ENCODE measurements at regions not wholly inside any gene's neighbourhood (a gene's known extent, or its start where the extent isn't known, plus 50 kb on each side); places are given as distances from the start of the nearest gene placed in this dataset.
"Not testable (repeated sequence)": the region's sequence is repeated elsewhere in the genome, so short reads cannot be mapped to it uniquely, and the experiment has no call there.

DNA sequence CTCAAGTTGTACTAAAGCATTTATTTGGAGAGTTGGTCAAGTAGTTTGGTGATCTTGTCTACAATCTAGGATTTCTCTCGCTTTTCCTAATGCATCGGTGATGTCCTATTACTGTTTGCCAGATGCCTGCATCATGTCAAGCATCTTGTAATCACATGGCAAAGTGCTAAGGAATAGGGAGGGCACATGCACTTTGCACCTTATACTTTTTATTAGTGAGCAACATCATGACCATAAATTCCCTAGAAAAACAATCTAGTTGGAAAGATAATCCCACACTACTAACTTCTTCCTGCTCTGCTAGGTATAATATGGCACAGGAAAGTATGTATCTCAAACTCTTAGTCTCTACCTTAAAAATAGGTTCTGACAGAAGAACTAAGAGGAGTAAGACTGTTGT, 894.3 kb upstream of the SLITRK1 start:
- Histone ChIP-seq H3K27ac (ENCODE audit: insufficient read depth, low read length) (no peak overlapping the region), H3K4me3 (replicated peaks in 1 of 4; ENCODE audit: control extremely low read depth in 1 of 4, insufficient read depth in 1 of 4, low read depth in 3 of 4, low read length in 4 of 4) (no peak overlapping the region), H3K9me3 (ENCODE audit: control insufficient read depth, insufficient read depth, low read depth, low read length) (no peaks in the 10 kb centered on the region), H3K4me1 (ENCODE audit: control insufficient read depth, extremely low read depth, insufficient read depth, low read length) (no peaks in the 10 kb centered on the region), H4K20me1 (ENCODE audit: control insufficient read depth, extremely low read depth, insufficient read depth, low read length) (no peaks in the 10 kb centered on the region), H3K36me3 (ENCODE audit: control insufficient read depth, insufficient read depth, low read length) (no peaks in the 10 kb centered on the region), H3K27me3 (ENCODE audit: control insufficient read depth, insufficient read depth, low read length) (no peaks in the 10 kb centered on the region), H3K79me2 (ENCODE audit: control insufficient read depth, insufficient read depth, low read length) (no peaks in the 10 kb centered on the region), H3K9ac (ENCODE audit: insufficient read depth, low read length) (no peak overlapping the region), H3K4me2 (ENCODE audit: extremely low read depth, insufficient read depth, low read length) (no peak overlapping the region), H2AFZ (ENCODE audit: low read length) (no peak overlapping the region)
- no peak for TF ChIP-seq EZH2 (IDR thresholded peaks at IDR 0.05; ENCODE audit: low read length, missing control alignments)
- TF ChIP-seq, protein P1, sequence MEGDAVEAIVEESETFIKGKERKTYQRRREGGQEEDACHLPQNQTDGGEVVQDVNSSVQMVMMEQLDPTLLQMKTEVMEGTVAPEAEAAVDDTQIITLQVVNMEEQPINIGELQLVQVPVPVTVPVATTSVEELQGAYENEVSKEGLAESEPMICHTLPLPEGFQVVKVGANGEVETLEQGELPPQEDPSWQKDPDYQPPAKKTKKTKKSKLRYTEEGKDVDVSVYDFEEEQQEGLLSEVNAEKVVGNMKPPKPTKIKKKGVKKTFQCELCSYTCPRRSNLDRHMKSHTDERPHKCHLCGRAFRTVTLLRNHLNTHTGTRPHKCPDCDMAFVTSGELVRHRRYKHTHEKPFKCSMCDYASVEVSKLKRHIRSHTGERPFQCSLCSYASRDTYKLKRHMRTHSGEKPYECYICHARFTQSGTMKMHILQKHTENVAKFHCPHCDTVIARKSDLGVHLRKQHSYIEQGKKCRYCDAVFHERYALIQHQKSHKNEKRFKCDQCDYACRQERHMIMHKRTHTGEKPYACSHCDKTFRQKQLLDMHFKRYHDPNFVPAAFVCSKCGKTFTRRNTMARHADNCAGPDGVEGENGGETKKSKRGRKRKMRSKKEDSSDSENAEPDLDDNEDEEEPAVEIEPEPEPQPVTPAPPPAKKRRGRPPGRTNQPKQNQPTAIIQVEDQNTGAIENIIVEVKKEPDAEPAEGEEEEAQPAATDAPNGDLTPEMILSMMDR (conservative IDR thresholded peaks at IDR 0.05 in 1 of 2, IDR thresholded peaks at IDR 0.05 in 1 of 2; ENCODE audit: low read depth in 1 of 2, low read length in 2 of 2): no peak
- DNase-seq (ENCODE audit: low read depth in 2 of 2): no peak

DNA sequence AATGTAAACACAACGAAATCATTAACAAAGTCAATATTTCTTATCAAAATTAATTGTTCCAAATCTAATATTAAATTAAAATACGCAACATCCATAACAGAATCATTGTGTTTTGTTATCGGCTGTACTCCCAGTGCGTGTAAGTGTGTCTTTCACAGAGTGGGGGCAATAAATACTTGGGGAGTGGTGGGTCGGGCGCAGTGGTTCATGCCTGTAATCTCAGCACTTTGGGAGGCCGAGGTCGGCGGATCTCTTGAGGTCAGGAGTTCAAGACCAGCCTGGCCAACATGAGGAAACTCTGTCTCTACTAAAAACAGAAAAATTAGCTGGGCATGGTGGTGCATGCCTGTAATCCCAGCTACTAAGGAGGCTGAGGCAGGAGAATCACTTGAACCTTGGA, 893.6 kb upstream of the SLITRK1 start:
- H3K27ac ChIP-seq (ENCODE audit: insufficient read depth, low read length): not testable (repeated sequence)

DNA sequence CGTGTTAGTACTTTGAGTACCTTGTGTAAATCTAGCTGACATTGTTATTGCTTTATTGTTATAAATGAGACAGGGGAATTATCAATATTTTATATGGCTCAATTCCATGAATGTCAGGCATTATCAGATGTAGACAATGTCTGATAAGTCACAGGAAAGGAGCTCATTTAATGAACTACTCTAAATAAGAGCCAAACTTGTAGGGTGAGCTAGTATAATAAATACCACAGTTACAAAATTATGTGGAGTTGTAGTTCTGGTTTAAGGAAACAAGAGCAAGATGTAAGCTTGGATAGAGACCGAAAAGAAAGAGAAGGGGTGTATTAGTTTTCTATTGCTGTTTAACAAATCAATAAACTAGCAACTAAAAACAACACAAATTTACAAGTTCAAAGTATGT, 891.8 kb upstream of the SLITRK1 start:
- Histone ChIP-seq H3K27me3 (ENCODE audit: control insufficient read depth, insufficient read depth, low read length) (no peaks in the 10 kb centered on the region), H2AFZ (ENCODE audit: low read length) (no peak overlapping the region), H3K36me3 (ENCODE audit: control insufficient read depth, insufficient read depth, low read length) (no peaks in the 10 kb centered on the region), H3K9ac (ENCODE audit: insufficient read depth, low read length) (no peak overlapping the region), H3K9me3 (ENCODE audit: control insufficient read depth, insufficient read depth, low read depth, low read length) (no peaks in the 10 kb centered on the region), H3K4me1 (ENCODE audit: control insufficient read depth, extremely low read depth, insufficient read depth, low read length) (no peaks in the 10 kb centered on the region), H3K27ac (ENCODE audit: insufficient read depth, low read length) (no peak overlapping the region), H3K79me2 (ENCODE audit: control insufficient read depth, insufficient read depth, low read length) (no peaks in the 10 kb centered on the region), H4K20me1 (ENCODE audit: control insufficient read depth, extremely low read depth, insufficient read depth, low read length) (no peaks in the 10 kb centered on the region), H3K4me2 (ENCODE audit: extremely low read depth, insufficient read depth, low read length) (no peak overlapping the region), H3K4me3 (replicated peaks in 1 of 4; ENCODE audit: control extremely low read depth in 1 of 4, insufficient read depth in 1 of 4, low read depth in 3 of 4, low read length in 4 of 4) (no peak overlapping the region)
- no peak for TF ChIP-seq EZH2 (IDR thresholded peaks at IDR 0.05; ENCODE audit: low read length, missing control alignments)
- TF ChIP-seq, protein P1 (conservative IDR thresholded peaks at IDR 0.05 in 1 of 2, IDR thresholded peaks at IDR 0.05 in 1 of 2; ENCODE audit: low read depth in 1 of 2, low read length in 2 of 2): no peak
- no peak for DNase-seq (ENCODE audit: low read depth in 2 of 2)

More for the DNA sequence above, 893.6 kb upstream of the SLITRK1 start:
- not testable (repeated sequence) for H4K20me1 ChIP-seq (ENCODE audit: control insufficient read depth, extremely low read depth, insufficient read depth, low read length); DNase-seq (ENCODE audit: low read depth in 2 of 2); H3K4me3 ChIP-seq (replicated peaks in 1 of 4; ENCODE audit: control extremely low read depth in 1 of 4, insufficient read depth in 1 of 4, low read depth in 3 of 4, low read length in 4 of 4); H3K9me3 ChIP-seq (ENCODE audit: control insufficient read depth, insufficient read depth, low read depth, low read length); H3K36me3 ChIP-seq (ENCODE audit: control insufficient read depth, insufficient read depth, low read length); H3K4me1 ChIP-seq (ENCODE audit: control insufficient read depth, extremely low read depth, insufficient read depth, low read length); H3K79me2 ChIP-seq (ENCODE audit: control insufficient read depth, insufficient read depth, low read length); H2AFZ ChIP-seq (ENCODE audit: low read length); H3K27me3 ChIP-seq (ENCODE audit: control insufficient read depth, insufficient read depth, low read length); H3K4me2 ChIP-seq (ENCODE audit: extremely low read depth, insufficient read depth, low read length); H3K9ac ChIP-seq (ENCODE audit: insufficient read depth, low read length)
